ENCODE measurements at regions not wholly inside any gene's neighbourhood (a gene's known extent, or its start where the extent isn't known, plus 50 kb on each side); places are given as distances from the start of the nearest gene placed in this dataset.
A peak's percentile ranks its signal among the peaks of the same experiment; 100 is the strongest.
"Not testable (repeated sequence)": the region's sequence is repeated elsewhere in the genome, so short reads cannot be mapped to it uniquely, and the experiment has no call there.

- TF ChIP-seq POLR2A (IDR thresholded peaks at IDR 0.05; ENCODE audit: low read depth, low read length), result not testable (repeated sequence)
- TF ChIP-seq SPI1 (IDR thresholded peaks at IDR 0.05; ENCODE audit: low read depth, low read length), result peak; percentile 52
Measured at GRCh38 chr3:76537857-76538256, 502.0 kb upstream of the ROBO2 start.
